Stimulated activated CD4-positive, alpha-beta T cell treated with anti-CD3 and anti-CD28 coated beads, Interleukin-4, amount 100 ng/mL, for 48 hours (primary cell): ENCODE measurements at regions not wholly inside any gene's neighbourhood (a gene's known extent, or its start where the extent isn't known, plus 50 kb on each side); places are given as distances from the start of the nearest gene placed in this dataset.

Source experiments
- DNase-seq, 2 donors: peaks; one replicate each; pipeline ENCODE4 v3.0.0-alpha.2; 2020; ENCODE audit warnings: low read depth in 2 of 2

DNA sequence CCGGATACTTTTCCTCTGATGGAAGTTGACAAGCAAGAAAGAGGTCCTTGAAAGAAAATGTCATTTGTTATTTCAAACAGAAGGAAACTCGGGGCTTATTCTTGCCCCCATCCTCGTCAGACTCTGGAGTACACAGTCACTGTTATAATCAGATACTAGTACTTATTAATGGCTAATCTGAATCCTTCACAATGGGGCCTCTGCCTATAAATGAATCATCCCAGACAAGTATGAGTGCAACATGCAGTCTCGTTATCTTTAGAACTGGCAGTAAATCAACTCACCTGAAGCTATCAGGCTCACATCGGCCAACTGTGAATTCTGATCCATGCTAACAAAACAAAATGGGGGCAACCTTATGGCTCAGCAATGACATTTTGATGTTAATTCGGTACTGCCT is 216.7 kb downstream of the GRIN2B start:
- DNase-seq: no peak

DNA sequence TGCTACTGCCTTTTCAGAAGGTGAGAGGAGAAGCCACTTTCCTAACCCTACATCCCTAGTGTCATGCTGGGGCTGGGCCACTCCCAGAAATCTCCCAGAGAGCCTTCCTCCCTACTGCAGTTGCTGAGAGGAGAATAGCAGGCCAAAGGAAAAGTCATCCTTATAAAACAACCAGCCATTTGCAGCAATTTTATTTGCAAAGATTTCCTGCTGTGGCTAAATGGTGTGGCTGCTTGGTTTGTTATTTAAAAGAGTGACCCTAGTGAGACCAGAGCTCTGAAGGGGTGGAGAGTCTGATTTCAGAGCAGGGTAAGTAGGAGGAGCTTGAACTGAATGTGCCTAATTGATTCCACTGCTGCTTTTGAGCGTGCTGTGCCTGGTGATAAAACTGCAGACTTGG is 232.0 kb downstream of the GRIN2B start:
- no peak for DNase-seq

DNA sequence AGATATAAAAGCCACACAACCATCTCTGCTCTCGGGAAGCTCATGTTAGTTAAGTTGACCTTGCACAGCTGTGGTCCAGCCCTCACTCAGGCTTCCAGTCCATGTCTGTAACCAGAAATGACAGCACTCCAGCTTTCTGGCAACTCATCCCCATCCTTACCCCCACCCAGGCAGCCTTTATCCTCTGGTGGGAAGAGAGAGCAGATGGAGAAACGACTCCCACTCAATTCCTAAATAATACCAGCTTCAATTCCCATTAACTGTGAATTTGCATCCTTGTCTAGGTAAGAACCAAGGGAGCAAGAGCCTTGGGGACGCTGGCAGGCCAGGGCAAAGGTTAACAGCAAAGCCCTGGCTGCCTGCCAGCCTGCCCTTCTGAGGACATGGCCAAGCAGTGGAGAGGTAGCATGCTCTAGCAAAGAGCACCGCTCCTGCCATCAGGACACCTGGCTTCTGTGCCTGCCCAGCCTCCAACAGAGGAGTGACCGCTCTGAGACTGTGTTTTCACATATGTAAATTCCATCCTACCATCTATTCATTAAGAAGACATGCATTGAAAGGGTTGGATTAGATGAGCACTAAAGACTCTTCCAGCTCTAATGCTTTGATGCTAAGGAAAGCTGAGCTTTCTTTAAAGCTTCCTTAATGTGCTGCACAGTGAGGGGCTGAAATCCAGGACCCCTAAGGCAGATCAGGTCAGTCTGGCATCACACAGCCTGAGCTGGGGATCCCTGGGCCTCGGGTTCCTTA is 236.1 kb downstream of the GRIN2B start:
- DNase-seq: no peak

DNA sequence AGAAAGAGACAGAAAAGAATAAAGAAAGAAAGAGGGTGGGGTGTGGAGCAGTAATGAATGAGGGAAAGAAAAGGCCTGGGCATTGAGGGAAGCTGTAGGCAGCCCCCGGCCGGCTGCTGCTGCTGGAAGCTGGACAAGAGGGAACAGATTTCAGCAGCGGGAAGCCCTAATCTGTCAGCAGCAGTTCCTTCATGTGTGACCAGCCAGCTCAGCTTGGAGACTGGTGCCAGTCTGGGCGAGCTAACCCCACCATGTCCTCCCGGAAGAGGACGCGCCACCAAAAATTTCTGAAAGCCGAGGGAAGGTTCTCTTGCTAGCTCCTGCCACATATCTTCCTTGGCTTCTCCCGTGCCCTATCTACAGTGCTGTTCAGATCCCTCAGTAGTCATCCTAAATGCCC is 236.8 kb downstream of the GRIN2B start:
- no peak for DNase-seq

DNA sequence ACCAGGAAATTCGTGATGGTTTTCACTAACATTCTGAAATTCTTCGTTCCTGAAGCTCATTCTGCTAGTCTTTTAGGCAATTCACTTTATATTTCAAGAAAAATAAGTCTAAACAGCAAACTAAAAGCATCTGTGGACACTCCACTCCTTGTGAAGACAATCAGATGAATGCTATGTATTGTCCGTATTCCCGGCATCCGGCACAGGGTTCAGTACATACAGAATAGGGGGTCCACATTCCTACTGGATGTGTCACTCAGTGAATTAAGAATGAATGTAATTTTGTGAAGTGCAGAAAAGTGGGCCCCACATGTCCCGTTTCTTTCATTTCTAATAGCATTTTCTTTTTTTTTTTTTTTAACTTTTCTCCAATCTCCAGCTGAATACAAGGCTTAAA is 241.3 kb downstream of the GRIN2B start:
- DNase-seq: no peak

DNA sequence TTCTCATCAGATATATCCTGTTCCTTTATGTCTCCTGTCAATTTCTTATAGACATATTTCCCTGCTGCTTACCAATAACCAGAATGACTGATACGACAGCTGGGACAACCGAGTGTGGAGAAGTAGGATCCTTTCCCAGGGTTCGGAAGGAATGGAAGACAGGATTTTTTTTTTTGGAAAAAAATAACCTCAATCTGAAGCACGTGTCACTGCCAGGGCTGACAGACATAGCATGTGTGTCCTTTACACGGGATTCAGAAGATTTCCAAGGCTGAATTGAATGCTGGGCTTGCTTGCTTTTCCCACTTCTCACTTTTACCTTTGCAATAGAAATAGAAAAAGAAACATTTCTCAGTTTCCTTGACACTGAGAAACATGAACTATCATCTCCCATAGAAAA is 245.7 kb downstream of the GRIN2B start:
- DNase-seq: no peak

DNA sequence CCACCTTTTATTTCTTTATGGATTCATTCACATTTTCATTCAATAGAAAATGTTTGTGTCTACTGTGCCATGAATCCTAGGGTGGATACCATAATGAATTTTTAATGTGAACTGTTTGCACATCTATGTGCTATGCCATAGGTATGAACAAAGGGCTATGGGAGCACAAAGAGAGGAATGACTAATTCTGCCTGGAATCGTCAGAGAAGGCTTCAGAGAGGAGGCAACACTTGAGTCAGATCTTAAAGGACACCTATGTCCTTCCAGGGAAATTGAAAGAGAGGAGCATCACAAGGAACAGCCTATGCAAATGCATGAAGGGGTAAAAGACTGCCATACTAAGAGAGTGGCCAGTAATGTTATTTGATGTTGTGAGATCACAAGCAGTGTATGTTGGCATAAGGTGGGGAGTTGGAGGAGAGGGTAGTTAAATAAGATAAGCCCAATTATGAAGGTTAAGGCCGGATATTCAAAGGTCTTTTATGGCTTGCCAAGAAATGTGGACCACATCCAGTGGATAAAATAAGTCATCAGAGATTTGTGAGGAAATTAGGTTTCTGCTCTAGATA is 246.7 kb downstream of the GRIN2B start:
- DNase-seq: no peak

DNA sequence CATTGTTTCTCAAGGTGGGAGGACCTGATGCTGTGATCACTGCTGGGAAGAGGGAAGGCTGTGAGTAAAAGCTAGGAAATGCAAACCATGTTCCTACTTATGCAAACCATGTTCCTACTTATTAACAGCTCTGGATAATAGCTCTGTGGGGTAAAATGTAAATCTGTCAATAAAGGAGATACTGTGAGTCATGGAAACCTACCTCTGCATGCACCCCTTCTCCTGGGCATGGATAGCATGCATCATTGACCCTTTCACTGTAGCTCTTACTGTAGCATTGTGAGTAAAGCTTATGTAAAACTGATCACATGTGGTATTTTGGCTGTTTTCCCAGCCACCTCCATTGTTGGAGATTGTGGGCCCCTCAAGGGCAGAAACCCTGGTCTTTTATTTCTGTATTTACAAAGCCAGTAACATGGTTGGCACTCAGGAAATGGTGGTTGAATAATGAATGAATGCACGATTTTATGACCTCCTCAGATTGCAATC is 253.7 kb downstream of the GRIN2B start:
- DNase-seq: no peak

DNA sequence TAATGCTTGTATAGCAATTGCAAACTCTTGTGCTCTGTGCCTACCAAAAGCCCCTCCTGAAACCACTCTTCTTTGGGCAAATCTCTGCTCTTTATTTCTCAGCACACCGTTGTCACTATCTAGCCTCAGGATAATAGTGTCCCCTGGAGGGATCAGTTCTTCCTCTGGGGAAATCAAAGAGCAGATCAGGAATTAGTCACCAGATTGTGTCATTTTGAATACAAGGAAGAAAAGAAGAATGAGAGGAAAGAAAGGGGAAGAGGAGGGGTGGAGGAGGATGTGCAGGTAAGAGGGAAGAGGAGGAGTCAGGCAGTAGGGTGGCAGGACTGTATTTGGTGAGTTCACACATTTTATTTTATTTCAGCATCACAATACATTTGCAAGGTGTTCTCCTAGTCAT is 256.4 kb downstream of the GRIN2B start:
- no peak for DNase-seq

DNA sequence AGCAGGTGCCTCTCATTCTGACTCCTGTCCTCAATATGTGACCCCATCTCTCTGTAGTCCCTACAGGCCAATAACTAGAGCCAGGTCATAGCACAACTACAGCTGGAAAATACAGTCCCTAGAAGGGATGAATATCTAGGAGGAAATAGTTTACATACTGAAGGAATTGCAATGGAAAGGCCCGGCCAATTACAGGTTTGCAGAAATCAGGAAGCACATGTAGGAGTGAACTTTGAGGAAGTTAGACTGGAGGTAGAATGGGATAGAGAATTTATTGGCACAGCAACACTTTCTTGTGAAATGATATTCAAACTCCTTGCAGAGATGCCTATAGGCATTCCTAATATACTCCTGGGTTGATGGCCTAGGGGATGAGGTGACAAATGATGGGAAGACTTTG is 257.3 kb downstream of the GRIN2B start:
- DNase-seq: no peak

DNA sequence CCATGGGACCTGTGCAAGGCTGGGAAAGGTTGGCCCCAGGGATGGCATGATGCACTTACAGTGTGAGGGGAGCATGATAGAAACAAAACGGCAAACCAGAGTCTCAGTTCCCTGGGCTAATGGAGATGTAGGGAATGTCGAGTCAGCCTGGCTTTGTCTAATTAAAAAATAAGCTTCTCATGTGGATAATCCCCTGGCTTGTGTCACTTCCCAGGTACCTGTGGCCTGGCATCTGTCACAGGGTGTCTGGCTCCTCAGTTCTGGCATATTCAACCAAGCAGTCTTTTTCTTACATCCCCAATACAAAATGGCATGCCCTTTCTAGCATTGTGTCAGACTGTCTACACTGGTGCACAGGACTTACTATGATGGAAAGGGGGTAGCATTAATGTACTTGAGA is 261.4 kb downstream of the GRIN2B start:
- no peak for DNase-seq

DNA sequence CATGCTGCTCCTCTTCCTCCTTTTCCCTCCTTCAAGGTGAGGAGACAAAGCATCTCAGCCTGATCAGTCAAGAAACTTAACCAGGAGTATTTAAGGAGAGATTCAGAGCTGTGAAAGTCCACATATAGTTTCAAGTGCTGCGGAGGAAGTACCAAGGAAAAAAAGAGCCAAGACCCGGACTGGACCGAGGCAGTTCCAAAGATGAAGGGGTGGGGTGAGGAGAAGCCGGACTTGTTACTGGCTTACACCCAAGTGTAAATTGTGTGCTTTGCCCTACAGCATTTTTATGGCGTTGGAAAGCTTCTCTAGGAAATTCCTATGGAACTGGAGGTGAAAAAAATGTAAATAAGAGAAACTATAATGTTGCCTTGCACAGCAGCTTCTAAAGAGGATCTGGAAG is 263.1 kb downstream of the GRIN2B start:
- no peak for DNase-seq

DNA sequence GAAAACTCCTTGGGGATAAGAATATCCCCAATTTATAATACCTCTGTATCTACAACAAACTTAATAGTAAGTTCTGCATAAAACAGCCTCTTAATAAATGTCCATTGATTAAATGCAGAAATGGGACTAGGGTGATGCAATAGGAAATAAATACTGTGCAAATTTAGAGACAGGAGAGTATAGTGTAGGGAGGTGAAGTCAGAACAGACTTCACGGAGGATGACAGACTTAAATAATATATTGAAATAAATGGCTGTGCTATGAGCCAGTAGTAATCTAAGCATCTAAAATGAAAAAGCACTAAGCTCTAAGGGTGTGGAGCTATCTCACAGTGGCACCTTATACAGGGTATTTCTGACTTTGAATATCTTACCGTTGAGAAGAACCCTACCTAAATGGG is 265.3 kb downstream of the GRIN2B start:
- DNase-seq: no peak

DNA sequence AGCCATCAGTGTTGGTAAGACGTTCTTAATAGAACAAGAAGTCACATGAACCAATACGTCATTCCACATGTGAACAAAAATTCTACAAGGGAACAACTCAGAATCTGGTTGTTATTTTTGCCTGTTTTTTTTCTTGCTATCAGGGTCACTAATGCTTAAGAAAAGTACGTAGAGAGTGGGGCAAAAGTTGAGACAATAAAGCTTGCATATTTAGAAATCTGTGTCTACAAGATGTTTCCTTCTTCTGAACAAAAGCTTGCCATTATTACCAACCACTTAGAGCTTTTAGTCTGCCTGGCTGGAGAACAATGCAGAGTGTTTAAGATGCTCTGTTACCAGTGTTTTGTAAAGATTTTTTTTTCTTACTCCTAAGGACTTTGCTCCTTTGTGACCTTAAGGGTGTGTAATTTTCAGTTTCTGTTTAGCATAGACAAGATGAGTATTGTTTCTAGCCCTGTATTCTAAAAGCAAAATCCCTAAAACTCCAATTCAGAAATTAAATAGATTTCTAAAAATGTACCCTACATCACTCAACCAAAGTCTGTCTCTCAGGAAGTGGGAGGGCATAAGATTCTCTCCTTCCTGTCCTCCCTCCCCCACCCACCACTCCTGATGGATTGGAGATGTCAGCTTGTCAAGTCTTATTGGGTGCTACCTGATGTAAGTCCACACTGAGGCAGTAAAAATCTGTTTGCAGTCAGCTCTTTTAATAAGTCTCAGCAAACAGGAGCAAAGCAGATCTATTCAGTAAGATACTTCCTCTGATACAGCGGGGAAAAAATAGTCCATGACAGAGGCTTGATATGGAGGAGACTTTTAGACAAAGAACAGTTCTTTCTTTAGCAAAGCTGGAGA is 267.6 kb downstream of the GRIN2B start:
- no peak for DNase-seq

DNA sequence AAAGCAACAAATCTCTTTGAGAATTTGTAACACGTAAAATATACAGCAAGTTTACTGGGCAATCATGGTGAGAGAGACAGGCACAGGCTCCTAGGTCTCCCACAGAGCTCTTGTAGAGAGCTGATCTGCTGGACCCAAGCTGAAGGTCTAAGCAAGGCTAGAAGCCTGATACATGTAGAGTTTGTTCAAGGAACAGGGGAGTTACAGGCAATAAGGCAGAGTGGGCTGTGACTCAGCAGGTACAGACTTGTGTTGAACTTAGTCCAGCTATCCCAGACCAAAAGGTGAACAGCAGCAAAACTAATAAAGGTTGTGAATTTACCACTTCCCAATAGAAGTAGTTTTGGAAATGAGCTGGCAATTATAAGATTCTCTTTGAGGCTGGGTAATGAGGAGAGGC is 273.6 kb downstream of the GRIN2B start:
- no peak for DNase-seq

DNA sequence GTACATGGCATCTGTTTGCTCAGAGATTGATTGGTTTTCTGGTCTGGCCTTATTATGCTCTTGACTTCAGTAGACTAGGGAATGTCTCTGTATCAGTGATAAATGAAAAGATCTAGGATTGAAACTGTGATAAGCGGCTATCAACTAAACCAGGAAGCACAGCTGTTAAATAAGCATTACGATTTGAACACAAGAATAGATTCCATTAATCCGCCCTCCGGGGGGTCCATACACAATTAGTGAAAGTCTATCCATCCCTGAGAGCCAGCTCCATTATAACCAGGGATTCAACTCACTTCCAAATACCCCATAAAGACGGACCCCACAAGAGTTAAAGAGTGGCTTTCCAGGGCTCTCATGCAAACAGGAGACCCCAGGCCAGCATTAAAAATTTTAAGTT is 279.0 kb downstream of the GRIN2B start:
- DNase-seq: no peak

DNA sequence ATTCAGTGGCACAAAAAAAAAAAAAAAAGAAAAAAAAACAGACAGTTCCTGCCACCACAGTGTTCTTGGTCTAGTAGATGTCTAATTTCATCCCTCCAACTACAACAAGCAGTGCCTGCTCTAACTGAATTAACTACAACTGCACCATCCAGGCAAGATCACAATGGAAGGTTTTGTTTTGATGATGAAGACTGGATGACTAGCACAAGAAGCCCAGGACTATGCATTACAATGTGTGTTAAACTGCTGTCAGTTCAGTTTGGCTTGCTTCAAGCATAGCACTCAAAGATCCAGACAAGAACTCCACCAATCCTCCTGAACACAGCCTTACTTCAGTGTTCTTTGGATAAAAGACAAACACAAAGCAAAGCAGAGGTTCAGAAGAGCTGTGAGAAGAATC is 279.9 kb downstream of the GRIN2B start:
- DNase-seq: no peak

DNA sequence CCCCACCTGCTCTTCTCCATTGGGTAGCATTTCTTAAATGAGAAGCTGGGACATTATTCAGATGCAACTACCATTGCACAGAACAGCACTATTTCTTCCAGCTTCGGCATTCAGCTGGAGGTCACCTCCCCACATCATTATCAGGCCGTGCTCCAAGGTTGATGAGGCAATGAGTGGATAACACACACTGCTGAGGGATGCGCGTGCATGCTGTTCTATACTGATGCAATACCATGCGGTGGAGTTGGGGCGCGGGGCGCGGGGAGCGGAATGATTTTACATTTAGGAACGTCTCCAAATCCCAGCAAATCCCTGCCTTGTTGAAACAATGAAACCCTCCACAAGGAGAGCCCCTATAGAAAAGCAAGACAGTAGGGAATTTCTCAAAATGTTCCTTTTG is 283.4 kb downstream of the GRIN2B start:
- DNase-seq: no peak

DNA sequence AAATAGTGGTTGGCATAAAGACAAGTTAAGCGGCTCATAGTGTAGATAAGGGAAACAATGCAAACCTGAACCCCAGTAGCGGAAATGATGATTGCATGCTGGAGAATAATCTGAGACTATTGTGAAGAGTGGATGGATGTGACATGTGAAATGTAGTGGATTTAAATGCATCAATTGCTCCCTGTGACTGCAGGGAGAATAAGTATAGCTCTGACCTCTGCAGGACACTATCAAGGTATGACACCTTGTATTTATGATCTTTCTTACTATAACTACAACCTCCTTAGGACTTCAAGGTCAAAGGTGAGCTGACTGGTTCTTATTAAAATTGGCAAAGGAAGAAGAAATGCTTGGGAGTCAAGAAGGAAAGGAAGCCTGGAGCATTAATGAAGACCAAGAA is 285.6 kb downstream of the GRIN2B start:
- no peak for DNase-seq

DNA sequence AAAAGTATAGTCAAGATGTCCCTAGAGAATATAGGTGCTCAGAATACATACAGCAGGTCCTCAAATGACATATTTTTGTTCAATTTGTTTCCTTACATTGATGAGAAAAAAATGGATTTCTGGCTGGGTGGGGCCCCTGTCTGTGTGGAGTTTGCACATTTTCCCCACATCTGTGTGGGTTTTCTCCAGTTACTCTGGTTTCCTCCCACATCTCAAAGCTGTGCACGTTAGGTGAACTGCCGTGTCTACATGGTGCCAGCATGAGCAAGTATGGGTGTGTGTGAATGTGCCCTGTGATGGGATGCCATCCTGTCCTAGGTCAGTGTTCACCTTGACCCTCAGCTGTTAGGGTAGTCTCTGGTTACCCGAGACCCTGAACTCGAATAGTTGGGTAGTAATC is 289.1 kb downstream of the GRIN2B start:
- no peak for DNase-seq

DNA sequence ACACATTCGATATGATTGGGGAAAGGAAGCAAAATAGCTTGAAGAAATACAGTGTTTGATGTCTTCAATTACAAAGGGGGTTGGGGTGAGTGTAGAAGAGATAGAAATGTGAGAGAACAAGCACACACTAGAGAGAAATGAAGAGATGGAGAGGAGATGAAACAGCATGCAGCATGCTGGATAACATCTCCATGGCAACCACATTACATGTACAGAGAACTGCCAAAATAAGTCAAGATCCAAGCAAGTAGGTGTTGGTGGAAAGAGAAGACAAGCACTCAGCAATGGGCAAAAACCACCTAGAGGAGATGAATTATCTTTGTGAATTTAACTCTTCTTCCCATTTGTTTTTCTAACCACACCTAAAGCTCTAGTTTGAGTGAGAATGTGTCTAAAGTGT is 289.8 kb downstream of the GRIN2B start:
- no peak for DNase-seq

DNA sequence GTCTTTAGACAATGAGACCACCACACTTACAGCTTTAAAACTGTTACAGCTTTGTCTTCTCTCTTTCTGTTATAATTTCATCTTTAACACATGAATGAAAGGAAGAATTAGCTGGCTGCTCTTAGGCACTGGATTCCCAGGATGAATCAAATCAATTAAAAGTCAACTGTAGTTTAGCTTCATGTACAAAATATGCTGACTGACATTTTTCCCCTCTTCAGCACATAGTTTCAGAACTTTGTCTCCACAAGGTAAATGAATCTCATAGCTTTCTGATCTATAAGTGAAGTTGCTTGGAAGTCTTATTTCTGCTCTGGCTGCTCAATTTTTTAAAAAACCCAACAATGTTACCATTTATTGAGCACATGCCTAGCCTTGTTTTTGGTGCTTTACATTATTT is 293.8 kb downstream of the GRIN2B start:
- DNase-seq: no peak

DNA sequence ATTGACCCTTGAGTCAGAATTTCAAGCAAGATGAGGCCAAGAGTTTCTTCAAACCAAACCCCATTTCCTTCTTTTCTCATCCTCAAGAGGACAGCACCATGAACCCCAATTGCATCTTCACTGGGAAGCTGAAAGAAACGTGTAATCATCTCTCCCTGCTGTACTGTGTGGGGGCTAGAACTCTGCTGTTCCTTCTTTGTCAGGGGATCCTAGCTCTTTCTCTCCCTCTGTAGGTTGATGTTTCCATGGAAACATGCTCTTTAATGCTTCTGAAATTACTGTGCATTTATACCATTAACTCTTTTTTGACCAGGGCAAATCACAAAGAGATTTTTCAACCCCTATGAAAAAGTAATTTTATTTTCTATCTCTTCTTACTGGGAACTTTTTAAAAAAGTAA is 295.1 kb downstream of the GRIN2B start:
- no peak for DNase-seq
